ENCODE measurements at regions not wholly inside any gene's neighbourhood (a gene's known extent, or its start where the extent isn't known, plus 50 kb on each side); places are given as distances from the start of the nearest gene placed in this dataset.

- no peak overlapping the region for H3K4me3 ChIP-seq
- Mint-ChIP-seq H3K4me3 (no peak overlapping the region), H3K4me1 (no peaks in the 10 kb centered on the region; the same call in 2 of the 3 replicates), H3K27ac (no peak overlapping the region), H3K27me3 (ENCODE audit: insufficient read depth, low read depth, poor library complexity) (peaks cover 7% of the 10 kb centered on the region), H3K36me3 (ENCODE audit: low read depth) (peaks cover 41% of the 10 kb centered on the region), H3K9me3 (peaks cover 46% of the 10 kb centered on the region)
- TF ChIP-seq ZNF462 (CRISPR knock-in tag; IDR thresholded peaks at IDR 0.05), result no peak
- TF ChIP-seq, protein P1, sequence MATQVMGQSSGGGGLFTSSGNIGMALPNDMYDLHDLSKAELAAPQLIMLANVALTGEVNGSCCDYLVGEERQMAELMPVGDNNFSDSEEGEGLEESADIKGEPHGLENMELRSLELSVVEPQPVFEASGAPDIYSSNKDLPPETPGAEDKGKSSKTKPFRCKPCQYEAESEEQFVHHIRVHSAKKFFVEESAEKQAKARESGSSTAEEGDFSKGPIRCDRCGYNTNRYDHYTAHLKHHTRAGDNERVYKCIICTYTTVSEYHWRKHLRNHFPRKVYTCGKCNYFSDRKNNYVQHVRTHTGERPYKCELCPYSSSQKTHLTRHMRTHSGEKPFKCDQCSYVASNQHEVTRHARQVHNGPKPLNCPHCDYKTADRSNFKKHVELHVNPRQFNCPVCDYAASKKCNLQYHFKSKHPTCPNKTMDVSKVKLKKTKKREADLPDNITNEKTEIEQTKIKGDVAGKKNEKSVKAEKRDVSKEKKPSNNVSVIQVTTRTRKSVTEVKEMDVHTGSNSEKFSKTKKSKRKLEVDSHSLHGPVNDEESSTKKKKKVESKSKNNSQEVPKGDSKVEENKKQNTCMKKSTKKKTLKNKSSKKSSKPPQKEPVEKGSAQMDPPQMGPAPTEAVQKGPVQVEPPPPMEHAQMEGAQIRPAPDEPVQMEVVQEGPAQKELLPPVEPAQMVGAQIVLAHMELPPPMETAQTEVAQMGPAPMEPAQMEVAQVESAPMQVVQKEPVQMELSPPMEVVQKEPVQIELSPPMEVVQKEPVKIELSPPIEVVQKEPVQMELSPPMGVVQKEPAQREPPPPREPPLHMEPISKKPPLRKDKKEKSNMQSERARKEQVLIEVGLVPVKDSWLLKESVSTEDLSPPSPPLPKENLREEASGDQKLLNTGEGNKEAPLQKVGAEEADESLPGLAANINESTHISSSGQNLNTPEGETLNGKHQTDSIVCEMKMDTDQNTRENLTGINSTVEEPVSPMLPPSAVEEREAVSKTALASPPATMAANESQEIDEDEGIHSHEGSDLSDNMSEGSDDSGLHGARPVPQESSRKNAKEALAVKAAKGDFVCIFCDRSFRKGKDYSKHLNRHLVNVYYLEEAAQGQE (IDR thresholded peaks at IDR 0.05; ENCODE audit: unreplicated experiment), result no peak
- TF ChIP-seq, protein P2, sequence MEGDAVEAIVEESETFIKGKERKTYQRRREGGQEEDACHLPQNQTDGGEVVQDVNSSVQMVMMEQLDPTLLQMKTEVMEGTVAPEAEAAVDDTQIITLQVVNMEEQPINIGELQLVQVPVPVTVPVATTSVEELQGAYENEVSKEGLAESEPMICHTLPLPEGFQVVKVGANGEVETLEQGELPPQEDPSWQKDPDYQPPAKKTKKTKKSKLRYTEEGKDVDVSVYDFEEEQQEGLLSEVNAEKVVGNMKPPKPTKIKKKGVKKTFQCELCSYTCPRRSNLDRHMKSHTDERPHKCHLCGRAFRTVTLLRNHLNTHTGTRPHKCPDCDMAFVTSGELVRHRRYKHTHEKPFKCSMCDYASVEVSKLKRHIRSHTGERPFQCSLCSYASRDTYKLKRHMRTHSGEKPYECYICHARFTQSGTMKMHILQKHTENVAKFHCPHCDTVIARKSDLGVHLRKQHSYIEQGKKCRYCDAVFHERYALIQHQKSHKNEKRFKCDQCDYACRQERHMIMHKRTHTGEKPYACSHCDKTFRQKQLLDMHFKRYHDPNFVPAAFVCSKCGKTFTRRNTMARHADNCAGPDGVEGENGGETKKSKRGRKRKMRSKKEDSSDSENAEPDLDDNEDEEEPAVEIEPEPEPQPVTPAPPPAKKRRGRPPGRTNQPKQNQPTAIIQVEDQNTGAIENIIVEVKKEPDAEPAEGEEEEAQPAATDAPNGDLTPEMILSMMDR (conservative IDR thresholded peaks at IDR 0.05; ENCODE audit: low read depth in 2 of 2), result no peak
- TF ChIP-seq STAT1 (IDR thresholded peaks at IDR 0.05; ENCODE audit: unreplicated experiment), result no peak
- no peak for TF ChIP-seq ZNF114 (CRISPR knock-in tag; IDR thresholded peaks at IDR 0.05)
- TF ChIP-seq CREB1 (CRISPR knock-in tag; IDR thresholded peaks at IDR 0.05; ENCODE audit: low read depth), result no peak
- TF ChIP-seq EZH2 (IDR thresholded peaks at IDR 0.05; ENCODE audit: low read depth, unreplicated experiment), result no peak
- no peak for TF ChIP-seq NANOG (IDR thresholded peaks at IDR 0.05; ENCODE audit: borderline replicate concordance)
- TF ChIP-seq ETS1 (IDR thresholded peaks at IDR 0.05), result no peak
- no peak for TF ChIP-seq POLR2AphosphoS5 (IDR thresholded peaks at IDR 0.05; ENCODE audit: low read depth)
- TF ChIP-seq ZNF331 (CRISPR knock-in tag; IDR thresholded peaks at IDR 0.05; ENCODE audit: low read depth), result no peak
- TF ChIP-seq EZH2phosphoT487 (IDR thresholded peaks at IDR 0.05; ENCODE audit: unreplicated experiment), result no peak
- no peak for TF ChIP-seq JUNB (IDR thresholded peaks at IDR 0.05; ENCODE audit: unreplicated experiment)
- H3K4me1 ChIP-seq (ENCODE audit: insufficient read depth), result no peaks in the 10 kb centered on the region
- H3K4me2 ChIP-seq, result no peak overlapping the region
- ATAC-seq, result no peak
- no peaks in the 10 kb centered on the region for H3K79me2 ChIP-seq (replicated peaks; ENCODE audit: insufficient read depth)
- no peaks in the 10 kb centered on the region for H3K27me3 ChIP-seq (ENCODE audit: insufficient read depth)
- H3F3A ChIP-seq (replicated peaks; ENCODE audit: low read depth), result no peaks in the 10 kb centered on the region
- no peak overlapping the region for H2AFZ ChIP-seq
- peaks cover 4% of the 10 kb centered on the region; the same call in 1 of the 2 replicates for H3K9me2 ChIP-seq (ENCODE audit: insufficient read depth)
- H4K20me1 ChIP-seq (replicated peaks; ENCODE audit: insufficient read depth), result no peaks in the 10 kb centered on the region
- H3K27ac ChIP-seq (ENCODE audit: low read depth), result no peak overlapping the region
- peak; percentile 14 for DNase-seq (ENCODE audit: low spot score)
- H3K36me3 ChIP-seq (ENCODE audit: insufficient read depth), result 0 out of 2 replicates have a peak, but pooled peaks cover 12% of the 10 kb centered on the region
Observed at GRCh38 chr16:52729731-52730130, 182.8 kb upstream of the TOX3 start.

Data from GM23338 (cell line).